A673 (cell line): ENCODE measurements at regions not wholly inside any gene's neighbourhood (a gene's known extent, or its start where the extent isn't known, plus 50 kb on each side); places are given as distances from the start of the nearest gene placed in this dataset.

Experiments used
- EZH2 ChIP-seq: fragments of 200-600 bp; sonication (generic); IDR thresholded peaks from 2 replicates; pipeline ENCODE4 v1.6.1; 2017; ENCODE audit warnings: borderline replicate concordance, low read depth, mild to moderate bottlenecking, mixed read lengths, antibody characterized with exemption, low read length; ENCODE audit not compliant: poor library complexity, severe bottlenecking
- TF ChIP-seq, protein P1 (sequence below): fragments of 300-800, 200-600 bp; sonication (generic); conservative IDR thresholded peaks from 2 replicates; pipeline ENCODE4 v1.5.1; 2017; ENCODE audit warnings: low read depth, mild to moderate bottlenecking, antibody characterized with exemption, low read length, moderate library complexity, mixed read lengths

DNA sequence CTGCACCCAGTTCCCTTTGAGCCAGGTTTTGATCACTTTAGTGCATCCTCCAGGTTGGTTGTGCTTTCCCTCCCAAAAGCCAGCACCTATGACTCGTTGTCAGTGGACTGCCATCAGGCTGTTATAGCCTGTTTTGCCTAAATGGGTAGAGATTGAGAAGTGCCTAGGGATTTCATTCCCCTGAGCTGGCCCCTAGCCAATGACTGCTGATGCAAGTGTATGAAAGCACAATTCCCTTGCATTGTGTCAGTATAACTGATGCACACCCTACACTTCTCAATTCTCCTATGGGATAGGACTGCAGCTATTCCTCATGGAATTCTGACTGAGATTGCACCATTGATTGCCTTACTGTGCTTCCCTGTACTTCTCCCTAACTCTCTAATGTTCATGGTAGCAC, 102.1 kb upstream of the ARPP21 start:
- TF ChIP-seq, protein P1, sequence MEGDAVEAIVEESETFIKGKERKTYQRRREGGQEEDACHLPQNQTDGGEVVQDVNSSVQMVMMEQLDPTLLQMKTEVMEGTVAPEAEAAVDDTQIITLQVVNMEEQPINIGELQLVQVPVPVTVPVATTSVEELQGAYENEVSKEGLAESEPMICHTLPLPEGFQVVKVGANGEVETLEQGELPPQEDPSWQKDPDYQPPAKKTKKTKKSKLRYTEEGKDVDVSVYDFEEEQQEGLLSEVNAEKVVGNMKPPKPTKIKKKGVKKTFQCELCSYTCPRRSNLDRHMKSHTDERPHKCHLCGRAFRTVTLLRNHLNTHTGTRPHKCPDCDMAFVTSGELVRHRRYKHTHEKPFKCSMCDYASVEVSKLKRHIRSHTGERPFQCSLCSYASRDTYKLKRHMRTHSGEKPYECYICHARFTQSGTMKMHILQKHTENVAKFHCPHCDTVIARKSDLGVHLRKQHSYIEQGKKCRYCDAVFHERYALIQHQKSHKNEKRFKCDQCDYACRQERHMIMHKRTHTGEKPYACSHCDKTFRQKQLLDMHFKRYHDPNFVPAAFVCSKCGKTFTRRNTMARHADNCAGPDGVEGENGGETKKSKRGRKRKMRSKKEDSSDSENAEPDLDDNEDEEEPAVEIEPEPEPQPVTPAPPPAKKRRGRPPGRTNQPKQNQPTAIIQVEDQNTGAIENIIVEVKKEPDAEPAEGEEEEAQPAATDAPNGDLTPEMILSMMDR, result no peak
- no peak for TF ChIP-seq EZH2
